HepG2 (cell line): ENCODE measurements at regions not wholly inside any gene's neighbourhood (a gene's known extent, or its start where the extent isn't known, plus 50 kb on each side); places are given as distances from the start of the nearest gene placed in this dataset.

Experiments
- ATAC-seq: fragments of 200-7000 bp; cut with Tn5 transposase; 3 replicates; pipeline ENCODE4 v1.9.1; 2020; ENCODE audit warnings: mild to moderate bottlenecking, moderate library complexity
- BruUV-seq: library from RNA; stranded (reverse); fragments of 400-500 nt; replicated peaks from 2 replicates; lab custom pipeline; 2021; lab: Mats Ljungman, UMichigan
- CTCF ChIA-PET: fragments of 300-600 bp; formaldehyde crosslinking; extraction: SDS; loops from one replicate; lab custom pipeline; 2021; ENCODE audit warnings: low total read pairs, inconsistent platforms, low intra/inter-chr PET ratio; lab: Yijun Ruan, JAX
- POLR2A ChIA-PET: fragments of 350-600 bp; sonication (Branson Sonifier 250); formaldehyde crosslinking; loops from one replicate; lab custom pipeline; 2020; ENCODE audit warnings: antibody characterized with exemption, inconsistent platforms; lab: Yijun Ruan, JAX
- DNase-seq: peaks from one replicate; pipeline ENCODE4 v3.0.0-alpha.2; 2015; ENCODE audit warnings: low spot score
- FAIRE-seq: peaks from 3 replicates; lab custom pipeline; 2011; peaks lifted over from hg19 to GRCh38; lab: Jason Lieb, UNC
- H2AFZ ChIP-seq: one replicate; pipeline ENCODE4 v1.6.1; 2011; ENCODE audit warnings: low read length, inconsistent platforms
- H3K27ac ChIP-seq: fragments of 300-600 bp; 3 replicates; pipeline ENCODE4 v1.8.0; 2011; ENCODE audit warnings: mixed run types, mild to moderate bottlenecking, mixed read lengths, low read length, inconsistent platforms; ENCODE audit not compliant: insufficient read depth; ENCODE audit errors: extremely low read length
- H3K27me3 ChIP-seq, 2 experiments: fragments of 200-600 bp in 1 of 2; 2 replicates in 1 of 2; 3 replicates in 1 of 2; pipeline versions ENCODE4 v1.6.0 to v1.8.0; 2011; ENCODE audit warnings: low read length in 2 of 2, mild to moderate bottlenecking in 2 of 2, moderate library complexity in 2 of 2, inconsistent platforms in 1 of 2; ENCODE audit not compliant: insufficient read depth in 2 of 2, control insufficient read depth in 1 of 2
- H3K36me3 ChIP-seq, 2 experiments: fragments of 200-600 bp in 1 of 2; replicated peaks in 1 of 2; 2 replicates in 1 of 2; 3 replicates in 1 of 2; pipeline versions ENCODE4 v1.5.1 to v1.8.0; 2011; ENCODE audit warnings: low read length in 2 of 2, inconsistent platforms in 1 of 2; ENCODE audit not compliant: insufficient read depth in 2 of 2, control insufficient read depth in 1 of 2
- H3K4me1 ChIP-seq: 2 replicates; pipeline ENCODE4 v1.5.1; 2012; ENCODE audit warnings: low read length, inconsistent platforms; ENCODE audit not compliant: insufficient read depth
- H3K4me2 ChIP-seq: 2 replicates; pipeline ENCODE4 v1.6.0; 2011; ENCODE audit warnings: low read depth, low read length, inconsistent platforms
- H3K4me3 ChIP-seq, 3 experiments: fragments of 200-600 bp in 1 of 3; sonication (generic), shearing (Covaris generic) in 1 of 3; replicated peaks in 1 of 3; 2 replicates each; pipeline ENCODE4 v1.5.1; 2011 to 2016; ENCODE audit warnings: low read length in 3 of 3, inconsistent platforms in 2 of 3, low read depth in 2 of 3, mild to moderate bottlenecking in 2 of 3, control low read depth in 1 of 3, mixed read lengths in 1 of 3; ENCODE audit not compliant: insufficient read depth in 1 of 3
- H3K79me2 ChIP-seq: one replicate; pipeline ENCODE4 v1.6.1; 2011; ENCODE audit warnings: low read length, inconsistent platforms; ENCODE audit not compliant: insufficient read depth
- H3K9ac ChIP-seq: 2 replicates; pipeline ENCODE4 v1.6.0; 2011; ENCODE audit warnings: mild to moderate bottlenecking, low read depth, low read length, inconsistent platforms; ENCODE audit not compliant: insufficient read depth
- H3K9me3 ChIP-seq: 2 replicates; pipeline ENCODE4 v1.5.1; 2012; ENCODE audit warnings: mild to moderate bottlenecking, low read length
- H4K20me1 ChIP-seq: 2 replicates; pipeline ENCODE4 v1.6.0; 2011; ENCODE audit warnings: inconsistent platforms, mild to moderate bottlenecking, low read length, moderate library complexity; ENCODE audit not compliant: insufficient read depth
- JDP2 ChIP-seq: sonication (generic); formaldehyde crosslinking; IDR thresholded peaks from 2 replicates; pipeline ENCODE4 v1.8.1; 2022; ENCODE audit warnings: missing genetic modification reagents, borderline replicate concordance
- MAFK ChIP-seq, 2 experiments: IDR thresholded peaks in 1 of 2; conservative IDR thresholded peaks in 1 of 2; 2 replicates each; pipeline ENCODE4 v1.6.1; 2011; ENCODE audit warnings: improper control_type of control experiment in 2 of 2, low read length in 2 of 2
- MYNN ChIP-seq: sonication (generic); formaldehyde crosslinking; IDR thresholded peaks from 2 replicates; pipeline ENCODE4 v1.4.0; 2020; ENCODE audit warnings: mild to moderate bottlenecking, low read depth, missing genetic modification reagents
- SIN3A ChIP-seq: IDR thresholded peaks from 2 replicates; pipeline ENCODE4 v1.6.1; 2011; ENCODE audit warnings: low read depth, mild to moderate bottlenecking, control low read depth, low read length, borderline replicate concordance
- TCF7 ChIP-seq: sonication (generic); IDR thresholded peaks from 2 replicates; pipeline ENCODE4 v1.6.1; 2016; ENCODE audit warnings: antibody characterized with exemption, low read depth
- ZNF207 ChIP-seq: fragments of 450-650 bp; IDR thresholded peaks from 2 replicates; pipeline ENCODE4 v1.6.1; 2016; ENCODE audit warnings: antibody characterized with exemption, borderline replicate concordance
- ZNF431 ChIP-seq: sonication (generic); formaldehyde crosslinking; IDR thresholded peaks from 2 replicates; pipeline ENCODE4 v1.9.0; 2022; ENCODE audit warnings: missing genetic modification reagents, low read depth, mild to moderate bottlenecking, borderline replicate concordance
- ZNF616 ChIP-seq: sonication (generic); formaldehyde crosslinking; IDR thresholded peaks from 2 replicates; pipeline ENCODE4 v1.5.0; 2020; ENCODE audit warnings: low read depth, mild to moderate bottlenecking, missing genetic modification reagents
- WGBS: methylation state at CpG from one replicate; pipeline ENCODE4 v1.1.6; 2017; ENCODE audit warnings: low lambda C conversion rate; 5-methylcytosine and 5-hydroxymethylcytosine counted together
- in situ Hi-C: cut with HindIII; loops from 2 replicates; pipeline ENCODE4 v1.10.0; 2017; ENCODE audit warnings: low pct_unique_long_range_greater_than_20kb; ENCODE audit not compliant: extremely low pct_ligation_motif_present
- intact Hi-C: fragments of 100-400 bp; cut with micrococcal nuclease; formaldehyde crosslinking; loops from one replicate; pipeline ENCODE4 v1.10.0; 2022; ENCODE audit not compliant: unreplicated experiment

DNA sequence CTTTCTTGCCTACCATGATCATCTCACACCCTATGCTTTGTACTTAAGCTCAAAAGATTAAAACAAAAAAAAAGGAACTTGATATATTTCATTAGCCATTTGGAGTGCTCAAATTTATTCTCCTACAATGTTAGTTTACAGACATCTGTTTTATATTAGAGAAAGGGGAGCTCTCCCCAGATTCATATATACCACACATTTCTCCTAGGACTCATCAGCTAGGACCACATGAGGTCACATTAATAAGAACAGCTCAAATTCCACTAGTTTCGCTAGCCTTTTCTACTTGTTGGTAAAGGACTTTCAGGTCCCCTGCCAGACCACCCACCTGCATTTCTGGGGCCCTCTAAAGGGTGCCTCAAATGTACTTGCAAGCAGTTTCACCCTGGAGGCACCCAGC lies 151.2 kb upstream of the MMADHC start:
- Histone ChIP-seq H3K4me2 (no peak overlapping the region), H3K9ac (no peak overlapping the region), H3K79me2 (no peaks in the 10 kb centered on the region), H3K9me3 (no peaks in the 10 kb centered on the region), H3K4me1 (no peaks in the 10 kb centered on the region)
- in situ Hi-C loops = no loop called here
- BruUV-seq = no TSS peak
- no peak for DNase-seq
- intact Hi-C loops = no loop called here
- POLR2A ChIA-PET = no interaction called here
- TF ChIP-seq ZNF207 (no peak), SIN3A (no peak), TCF7 (no peak), ZNF431 (CRISPR knock-in tag) (no peak), MYNN (CRISPR knock-in tag) (no peak), JDP2 (no peak), MAFK (conservative IDR thresholded peaks at IDR 0.05 in 1 of 2, IDR thresholded peaks at IDR 0.05 in 1 of 2; ENCODE audit: low read length in 2 of 2) (no peak)
- TF ChIP-seq, all 625 proteins: peak for 0
- FAIRE-seq (no peak), ATAC-seq (no peak)
- 35% methylated on average over 1 of the region's 1 CpG for WGBS
- CTCF ChIA-PET = no interaction called here
- no peaks in the 10 kb centered on the region for H3K36me3 ChIP-seq
- no peak overlapping the region for H3K27ac ChIP-seq
- H4K20me1 ChIP-seq = no peaks in the 10 kb centered on the region
- H2AFZ ChIP-seq = no peak overlapping the region
- H3K27me3 ChIP-seq = no peaks in the 10 kb centered on the region
- no peak overlapping the region for H3K4me3 ChIP-seq

DNA sequence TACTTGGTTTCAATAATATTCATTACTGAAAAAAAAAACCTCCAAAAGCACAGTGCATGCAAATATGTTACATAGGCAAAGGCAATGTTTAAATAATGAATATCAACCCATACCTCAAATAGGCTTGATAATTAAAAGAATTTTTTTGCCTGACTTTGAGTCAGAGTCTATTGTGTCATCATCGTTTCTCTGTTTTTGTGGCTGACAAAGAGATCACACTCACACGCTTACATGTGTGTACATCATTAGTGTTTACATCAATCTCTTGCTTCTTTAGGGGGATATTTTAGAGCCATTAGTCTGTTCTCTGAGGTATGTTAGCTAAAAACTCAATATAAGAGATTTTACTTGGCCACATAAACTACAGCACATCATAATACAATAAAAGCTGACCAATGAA lies 150.3 kb upstream of the MMADHC start:
- no peaks in the 10 kb centered on the region for H3K79me2 ChIP-seq
- DNase-seq (no peak), ATAC-seq (no peak), FAIRE-seq (no peak)
- ChIA-PET POLR2A (no interaction called here), CTCF (no interaction called here)
- no peaks in the 10 kb centered on the region for H4K20me1 ChIP-seq
- H3K27ac ChIP-seq = no peak overlapping the region
- H3K4me2 ChIP-seq = no peak overlapping the region
- H3K4me1 ChIP-seq = no peaks in the 10 kb centered on the region
- H2AFZ ChIP-seq = no peak overlapping the region
- BruUV-seq = no TSS peak
- 65% methylated on average over 2 of the region's 2 CpGs for WGBS
- no peak for TF ChIP-seq ZNF616 (CRISPR knock-in tag)
- H3K27me3 ChIP-seq = no peaks in the 10 kb centered on the region
- no peaks in the 10 kb centered on the region for H3K36me3 ChIP-seq
- no peak overlapping the region for H3K9ac ChIP-seq
- no peaks in the 10 kb centered on the region for H3K9me3 ChIP-seq
- H3K4me3 ChIP-seq = no peak overlapping the region
- in situ Hi-C loops = no loop called here
- intact Hi-C loops = no loop called here
